ENCODE measurements at regions not wholly inside any gene's neighbourhood (a gene's known extent, or its start where the extent isn't known, plus 50 kb on each side); places are given as distances from the start of the nearest gene placed in this dataset.

- no peak for DNase-seq
- intact Hi-C loops (cut with DNase I): no loop called here
Observed at GRCh38 chr1:55690366-55690765, 475.2 kb upstream of the USP24 start.

DNA sequence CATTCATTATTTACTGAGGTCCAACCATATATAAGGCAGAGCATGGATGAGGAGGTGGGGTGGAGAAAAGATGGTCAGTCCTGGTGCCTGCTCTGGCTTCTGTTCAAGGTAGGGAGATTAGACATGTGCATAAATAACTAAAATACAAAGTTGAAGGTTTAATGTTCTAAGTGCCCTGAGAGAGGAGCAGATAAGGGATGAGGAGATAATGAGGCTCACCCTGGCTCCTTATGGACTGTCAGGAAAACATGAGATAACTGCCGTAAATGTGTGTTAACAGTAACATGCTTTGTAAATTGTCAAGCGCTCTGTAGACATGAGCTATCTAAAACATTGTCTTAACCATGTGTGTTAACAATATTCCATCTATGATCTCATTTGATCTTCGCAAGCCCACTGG, 474.6 kb upstream of the USP24 start:
- DNase-seq: no peak
- intact Hi-C loops (cut with DNase I): no loop called here

DNA sequence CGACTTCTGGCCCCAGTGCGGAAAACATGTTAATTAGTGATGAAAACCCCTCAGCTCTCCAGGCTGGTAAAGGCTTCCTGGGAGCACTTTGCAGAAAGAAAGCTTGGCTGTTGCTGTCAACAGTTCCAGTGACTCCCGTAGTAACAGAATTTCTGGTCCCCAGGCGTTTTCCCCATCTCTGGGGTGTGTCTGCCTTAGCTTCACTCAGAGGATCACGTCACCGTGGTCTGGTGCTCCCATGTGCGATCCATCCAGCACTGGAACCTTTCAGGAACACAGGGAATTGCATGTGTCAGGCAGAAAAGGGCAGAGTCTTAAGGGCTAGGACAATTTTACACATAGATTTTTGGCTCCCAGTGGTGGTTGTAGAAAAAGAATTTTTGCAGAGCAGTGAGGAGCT, 470.4 kb upstream of the USP24 start:
- intact Hi-C loops (cut with DNase I): no loop called here
- DNase-seq: no peak

DNA sequence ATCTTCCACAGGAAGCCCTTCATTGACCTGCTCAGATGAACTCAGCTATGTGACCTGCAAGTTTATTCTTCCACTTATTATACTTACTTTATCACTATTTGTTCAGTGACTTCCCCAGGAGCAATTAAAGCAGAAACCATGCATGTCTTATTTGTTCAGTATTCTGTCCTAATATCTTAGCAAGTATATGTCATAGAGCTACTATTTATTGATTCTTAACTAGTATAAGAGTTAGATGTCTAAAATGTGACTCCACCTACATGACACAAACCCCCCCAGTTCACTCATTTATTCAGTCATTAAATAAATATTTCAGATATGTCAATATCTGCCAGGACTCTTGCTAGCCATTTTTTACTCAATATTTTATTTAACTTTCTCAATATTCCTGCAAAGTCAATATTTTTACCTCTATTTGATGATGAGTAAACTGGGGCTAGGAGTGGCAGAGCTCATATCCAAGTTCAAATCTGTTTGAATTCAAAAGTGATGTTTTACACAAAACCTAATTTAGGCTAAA, 469.0 kb upstream of the USP24 start:
- no peak for DNase-seq
- intact Hi-C loops (cut with DNase I): no loop called here

- no peak for DNase-seq
- intact Hi-C loops (cut with DNase I): no loop called here
Observed at GRCh38 chr1:55682198-55682597, 467.0 kb upstream of the USP24 start.

- intact Hi-C loops (cut with DNase I): no loop called here
- DNase-seq: no peak
Observed at GRCh38 chr1:55679971-55680370, 464.8 kb upstream of the USP24 start.

GRCh38 chr1:55673416-55673815, 458.3 kb upstream of the USP24 start:
- no peak for DNase-seq
- intact Hi-C loops (cut with DNase I): no loop called here

GRCh38 chr1:55670331-55671082, 455.3 kb upstream of the USP24 start:
- intact Hi-C loops (cut with DNase I): no loop called here
- peak in 3 of 42 donors; percentile 4 to 45 (median 12) for DNase-seq

GRCh38 chr1:55669293-55669692, 454.1 kb upstream of the USP24 start:
- no peak for DNase-seq
- intact Hi-C loops (cut with DNase I): no loop called here

DNA sequence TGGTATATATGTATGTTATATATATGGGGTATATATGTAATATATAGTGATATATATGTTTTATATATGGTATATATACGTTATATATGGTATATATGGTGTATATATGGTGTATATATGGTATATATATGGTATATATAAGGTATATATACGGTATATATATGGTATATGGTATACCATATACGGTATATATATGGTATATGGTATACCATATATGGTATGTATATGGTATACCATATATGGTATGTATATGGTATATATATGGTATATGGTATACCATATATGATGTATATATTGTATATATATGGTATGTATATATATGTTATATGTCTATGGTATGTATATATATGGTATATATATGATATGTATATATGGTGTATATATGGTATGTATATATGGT, 447.7 kb upstream of the USP24 start:
- no peak for DNase-seq
- intact Hi-C loops (cut with DNase I): no loop called here

DNA sequence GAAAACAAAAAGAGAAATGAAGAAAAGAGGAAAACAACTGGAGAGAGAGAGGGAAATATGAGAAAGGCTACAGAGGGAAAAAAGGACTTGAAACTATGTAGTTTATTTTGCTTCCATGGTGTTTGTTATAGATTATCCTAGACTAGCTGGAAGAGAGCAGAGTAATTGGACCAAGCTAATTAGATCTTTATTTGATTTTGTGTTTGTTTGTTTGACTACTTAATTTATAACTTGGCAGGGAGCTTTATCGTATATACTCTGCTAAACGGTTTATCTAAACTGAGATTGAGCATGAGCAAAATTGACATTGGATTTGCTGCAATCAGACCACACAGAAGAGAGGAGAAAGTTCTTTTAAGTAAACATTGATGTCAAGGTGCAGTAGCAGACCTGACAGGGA, 443.8 kb upstream of the USP24 start:
- intact Hi-C loops (cut with DNase I): no loop called here
- no peak for DNase-seq

DNA sequence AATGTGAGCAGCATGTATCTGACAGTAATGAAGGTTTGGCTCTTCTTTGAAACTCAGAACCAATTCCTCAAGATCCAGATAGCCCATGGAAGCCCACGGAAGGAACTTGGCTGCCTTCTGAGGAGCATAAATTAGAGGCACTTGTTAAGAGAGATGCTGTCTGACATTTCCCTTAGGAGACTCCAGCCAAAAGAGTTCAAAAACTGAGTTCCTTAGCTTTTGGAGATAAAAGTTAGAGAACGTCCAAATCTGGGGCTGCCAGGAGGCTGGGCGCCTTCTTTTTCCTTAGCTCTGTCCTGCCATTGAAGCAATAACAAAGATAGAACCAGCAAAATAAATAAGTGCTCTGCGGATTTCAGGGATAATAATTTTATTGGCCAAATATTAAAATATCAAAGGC, 439.6 kb upstream of the USP24 start:
- DNase-seq: no peak
- intact Hi-C loops (cut with DNase I): no loop called here

GRCh38 chr1:55654171-55654570, 439.0 kb upstream of the USP24 start:
- intact Hi-C loops (cut with DNase I): no loop called here

GRCh38 chr1:55650444-55650843, 435.3 kb upstream of the USP24 start:
- intact Hi-C loops (cut with DNase I): no loop called here
- DNase-seq: peak in 2 of 42 donors; percentile 8 to 21

More at GRCh38 chr1:55654171-55654570, 439.0 kb upstream of the USP24 start:
- no peak for DNase-seq

GRCh38 chr1:55646181-55646580, 431.0 kb upstream of the USP24 start:
- DNase-seq: no peak
- intact Hi-C loops (cut with DNase I): no loop called here

- intact Hi-C loops (cut with DNase I): no loop called here
Observed at GRCh38 chr1:55645270-55645669, 430.1 kb upstream of the USP24 start.

GRCh38 chr1:55641947-55642346, 426.8 kb upstream of the USP24 start:
- no peak for DNase-seq
- intact Hi-C loops (cut with DNase I): no loop called here

More at GRCh38 chr1:55645270-55645669, 430.1 kb upstream of the USP24 start:
- DNase-seq: no peak

- peak; percentile 17 to 88 (median 71) for DNase-seq
- intact Hi-C loops (cut with DNase I): no loop called here
Observed at GRCh38 chr1:55640708-55641473, 425.7 kb upstream of the USP24 start.

DNA sequence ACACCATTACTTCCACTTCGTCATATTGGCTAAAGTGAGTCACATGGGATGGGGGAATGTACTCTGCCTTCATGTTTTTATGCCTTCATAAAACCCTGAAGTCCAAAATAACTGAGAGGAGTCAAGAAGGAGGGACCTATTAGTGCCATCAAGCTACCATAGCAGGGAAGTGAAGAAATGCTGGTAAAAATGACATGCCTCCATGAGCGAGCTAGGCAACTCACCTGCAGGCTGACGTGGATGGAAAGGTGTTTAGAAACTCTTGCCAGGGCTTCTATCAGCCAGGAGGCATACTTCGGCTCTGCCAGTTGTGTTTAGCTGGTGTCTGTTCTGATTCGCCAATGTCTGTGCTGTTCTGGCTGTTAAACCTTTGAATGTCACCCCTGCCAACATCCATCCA, 424.4 kb upstream of the USP24 start:
- intact Hi-C loops (cut with DNase I): no loop called here
- DNase-seq: no peak

GRCh38 chr1:55639051-55639450, 423.9 kb upstream of the USP24 start:
- no peak for DNase-seq
- intact Hi-C loops (cut with DNase I): no loop called here

DNA sequence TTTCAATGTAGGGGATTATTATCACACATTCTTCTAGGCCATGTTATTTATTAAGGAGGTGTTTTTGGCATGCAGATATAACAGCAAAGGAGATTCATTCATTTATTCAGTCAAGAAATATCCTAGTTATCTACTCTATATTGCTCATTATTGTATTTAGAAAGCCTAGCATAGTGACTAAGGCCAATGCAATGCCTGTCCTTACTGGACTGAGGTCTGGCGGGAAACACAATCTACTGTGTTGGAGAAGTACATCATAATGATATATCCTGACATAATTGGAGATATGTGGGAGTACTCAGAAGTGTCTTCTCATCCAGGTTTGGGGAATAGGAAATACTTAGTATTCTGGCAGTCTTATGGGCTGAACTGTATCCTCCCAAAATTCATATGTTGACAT, 421.5 kb upstream of the USP24 start:
- DNase-seq: no peak

More for the DNA sequence above, 421.5 kb upstream of the USP24 start:
- intact Hi-C loops (cut with DNase I): no loop called here
